GM18861 (cell line): ENCODE measurements at regions not wholly inside any gene's neighbourhood (a gene's known extent, or its start where the extent isn't known, plus 50 kb on each side); places are given as distances from the start of the nearest gene placed in this dataset.
A peak's percentile ranks its signal among the peaks of the same experiment; 100 is the strongest.
"Not testable (repeated sequence)": the region's sequence is repeated elsewhere in the genome, so short reads cannot be mapped to it uniquely, and the experiment has no call there.

Experiments
- ATAC-seq: cut with Tn5 transposase; IDR thresholded peaks from one replicate; pipeline ENCODE4 v1.9.1; 2021; ENCODE audit not compliant: unreplicated experiment

DNA sequence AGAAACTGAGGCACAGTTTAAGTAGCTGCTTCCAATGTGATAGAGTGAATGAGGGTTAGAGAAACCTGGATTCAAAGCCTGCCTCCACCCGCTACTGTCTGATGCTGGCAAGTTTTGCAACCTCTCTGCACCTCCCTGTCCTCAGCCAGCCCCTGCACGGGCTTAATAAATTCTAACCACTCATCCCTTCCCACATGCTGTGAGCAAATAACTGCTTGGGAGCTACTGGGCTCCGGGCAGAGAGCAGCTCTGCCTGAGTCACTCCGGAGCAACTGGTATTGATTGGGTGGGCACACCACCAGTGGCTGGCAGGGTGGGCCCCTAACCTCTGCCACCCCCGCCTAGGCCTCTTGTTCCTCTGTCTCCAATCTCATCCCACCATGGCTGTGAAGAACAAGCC, 104.3 kb upstream of the SYT13 start:
- ATAC-seq = no peak

DNA sequence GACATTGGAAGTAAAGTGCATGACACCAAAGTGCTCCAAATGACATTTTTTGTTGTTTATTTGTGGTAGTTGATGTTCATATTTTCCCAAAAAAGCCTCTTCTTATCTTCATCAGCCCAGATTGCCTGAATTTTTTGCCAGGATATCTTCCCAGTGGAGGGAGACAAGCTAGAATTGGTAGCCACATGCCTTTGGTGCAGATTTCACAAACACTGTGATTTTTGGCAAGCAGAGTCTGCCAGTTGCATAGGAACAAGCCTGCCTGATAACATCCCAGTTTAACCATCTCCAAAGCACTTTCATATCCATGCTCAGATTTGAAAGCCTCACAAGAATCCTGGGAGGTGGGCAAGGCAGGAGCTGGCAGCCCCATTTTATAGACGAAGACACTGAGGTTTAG, 102.3 kb upstream of the SYT13 start:
- no peak for ATAC-seq

DNA sequence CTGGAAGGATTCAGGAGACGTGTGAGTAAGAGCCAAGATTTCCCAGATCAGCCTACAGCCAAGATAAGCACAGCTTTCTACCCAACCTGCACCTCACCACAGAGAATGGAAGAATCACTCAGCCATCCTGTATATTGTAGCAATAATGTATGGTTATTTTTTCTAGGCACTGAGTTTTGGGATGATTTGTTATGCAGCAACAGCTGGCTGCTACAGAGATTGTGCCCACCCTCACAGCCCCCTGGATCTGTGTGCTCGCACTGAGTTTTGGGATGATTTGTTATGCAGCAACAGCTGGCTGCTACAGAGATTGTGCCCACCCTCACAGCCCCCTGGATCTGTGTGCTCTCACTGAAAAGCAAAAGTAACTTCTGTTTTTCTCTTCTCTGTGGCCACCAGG, 101.7 kb upstream of the SYT13 start:
- not testable (repeated sequence) for ATAC-seq

DNA sequence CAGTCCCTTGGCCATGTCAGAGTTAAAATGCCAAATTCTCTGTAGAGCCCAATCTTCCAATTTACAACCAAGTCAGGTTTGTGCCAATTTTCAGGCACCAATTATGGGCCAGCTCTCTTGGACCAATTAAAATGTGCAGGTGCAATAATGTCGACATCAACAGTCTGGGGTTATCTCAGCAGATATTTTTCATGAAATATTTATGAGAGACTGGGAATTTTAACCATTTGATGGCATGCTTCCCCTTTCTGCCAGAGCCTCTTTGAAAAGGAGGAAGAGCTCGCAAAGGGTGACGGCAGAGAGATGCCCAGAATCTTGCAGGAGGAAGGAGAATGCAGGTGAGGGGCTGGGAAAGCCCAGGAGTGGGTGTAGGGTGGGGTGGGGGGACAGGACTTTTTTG, 100.8 kb upstream of the SYT13 start:
- no peak for ATAC-seq

DNA sequence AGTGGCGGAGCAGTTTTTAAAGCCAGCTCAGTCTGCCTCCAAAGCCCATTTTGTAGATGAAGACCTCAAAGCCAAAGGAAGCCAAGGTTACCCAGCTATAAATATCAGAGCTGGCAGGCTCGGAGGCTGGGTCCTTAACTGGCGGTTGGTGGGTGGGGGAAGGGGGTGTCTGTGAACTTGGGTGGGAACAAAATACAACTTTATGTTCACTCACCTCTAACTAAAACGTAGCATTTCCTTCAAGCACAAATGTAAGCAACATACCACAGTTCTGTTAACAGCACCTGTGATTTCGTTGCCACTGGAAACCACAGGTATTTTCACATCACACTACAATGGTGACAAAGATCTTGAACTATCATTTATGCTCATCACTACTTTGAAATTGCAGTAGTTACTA, 99.7 kb upstream of the SYT13 start:
- no peak for ATAC-seq

DNA sequence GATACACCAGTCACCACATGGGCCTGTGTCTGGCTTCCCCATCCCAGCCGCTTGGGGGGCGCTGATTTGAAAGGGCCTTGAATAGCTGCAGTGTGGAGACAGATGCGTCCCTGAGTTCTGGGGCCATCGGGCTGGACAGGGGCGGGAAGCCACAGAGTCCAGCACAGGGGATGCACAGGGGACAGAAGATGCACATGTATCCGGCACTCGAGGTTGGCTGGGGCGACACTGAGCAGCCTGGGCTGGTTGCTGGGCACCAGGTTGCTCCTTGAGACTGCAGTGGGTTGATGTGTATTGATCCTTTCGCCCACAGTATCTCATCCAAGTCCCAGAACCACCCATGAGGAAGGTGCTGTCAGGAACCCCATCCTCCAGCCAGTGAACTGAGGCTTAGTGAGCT, 99.3 kb upstream of the SYT13 start:
- ATAC-seq = no peak

DNA sequence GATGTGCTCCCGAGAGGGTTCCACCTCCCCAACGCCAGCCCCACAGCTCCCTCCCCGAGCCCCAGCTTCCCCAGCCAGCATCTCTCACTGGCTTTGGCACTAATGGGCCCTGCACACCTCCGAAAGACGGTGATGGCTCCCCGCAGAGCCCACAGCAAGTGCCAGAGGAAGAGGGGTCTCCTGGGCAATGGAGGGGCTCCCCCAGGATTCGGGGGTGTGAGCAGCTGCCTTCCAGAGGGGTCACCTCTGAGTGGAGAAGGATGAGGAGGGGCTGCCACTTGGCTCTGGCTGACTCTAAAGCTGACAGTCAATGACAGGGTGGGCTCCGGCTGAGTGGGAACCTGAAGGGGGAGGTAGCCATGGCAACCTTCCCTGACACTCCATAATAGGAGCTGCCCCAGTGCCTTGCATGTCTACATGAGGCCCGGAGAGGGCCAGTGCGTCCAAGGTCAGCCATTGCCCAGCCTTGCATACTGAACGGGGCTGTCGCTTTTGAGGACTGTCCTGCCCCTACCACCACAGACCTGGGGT, 98.6 kb upstream of the SYT13 start:
- no peak for ATAC-seq

DNA sequence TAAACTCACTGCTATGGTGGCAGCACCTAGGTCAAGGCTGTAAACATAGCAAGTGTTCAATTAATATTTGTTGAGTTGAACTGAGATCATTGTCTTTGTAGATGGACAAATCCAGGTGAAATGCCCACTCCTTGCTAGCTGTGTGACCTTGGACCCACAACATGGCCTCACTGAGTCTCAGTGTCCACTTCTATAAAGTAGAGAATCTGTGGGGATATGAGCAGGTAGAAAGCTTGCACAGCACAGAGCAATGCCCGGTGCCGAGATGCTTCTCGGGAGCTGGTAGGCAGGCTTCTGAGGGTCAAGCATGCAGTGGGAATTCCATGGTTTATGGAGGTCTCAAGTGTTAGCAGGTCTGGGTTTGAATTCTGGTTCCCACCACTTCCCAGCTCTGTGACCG, 97.9 kb upstream of the SYT13 start:
- ATAC-seq = no peak

DNA sequence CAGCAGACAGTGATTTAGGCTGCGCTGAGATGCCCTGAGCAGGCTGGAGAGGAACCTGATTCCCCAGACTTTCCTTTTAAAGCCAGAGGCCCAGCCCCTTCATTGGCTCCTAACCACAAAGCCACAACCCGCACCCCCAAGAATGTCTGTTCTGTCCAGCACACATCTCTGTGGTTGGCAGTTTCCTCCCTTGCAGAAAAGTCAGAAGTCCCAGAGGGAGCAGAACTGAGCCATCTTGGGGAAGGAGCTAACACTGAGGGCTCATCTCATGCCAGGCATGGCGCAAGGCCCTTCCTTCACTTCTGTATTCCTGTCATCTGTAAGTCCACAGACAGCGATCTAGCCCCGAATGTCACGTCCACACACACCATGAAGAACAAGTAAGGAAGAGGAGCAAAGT, 97.1 kb upstream of the SYT13 start:
- ATAC-seq = no peak

DNA sequence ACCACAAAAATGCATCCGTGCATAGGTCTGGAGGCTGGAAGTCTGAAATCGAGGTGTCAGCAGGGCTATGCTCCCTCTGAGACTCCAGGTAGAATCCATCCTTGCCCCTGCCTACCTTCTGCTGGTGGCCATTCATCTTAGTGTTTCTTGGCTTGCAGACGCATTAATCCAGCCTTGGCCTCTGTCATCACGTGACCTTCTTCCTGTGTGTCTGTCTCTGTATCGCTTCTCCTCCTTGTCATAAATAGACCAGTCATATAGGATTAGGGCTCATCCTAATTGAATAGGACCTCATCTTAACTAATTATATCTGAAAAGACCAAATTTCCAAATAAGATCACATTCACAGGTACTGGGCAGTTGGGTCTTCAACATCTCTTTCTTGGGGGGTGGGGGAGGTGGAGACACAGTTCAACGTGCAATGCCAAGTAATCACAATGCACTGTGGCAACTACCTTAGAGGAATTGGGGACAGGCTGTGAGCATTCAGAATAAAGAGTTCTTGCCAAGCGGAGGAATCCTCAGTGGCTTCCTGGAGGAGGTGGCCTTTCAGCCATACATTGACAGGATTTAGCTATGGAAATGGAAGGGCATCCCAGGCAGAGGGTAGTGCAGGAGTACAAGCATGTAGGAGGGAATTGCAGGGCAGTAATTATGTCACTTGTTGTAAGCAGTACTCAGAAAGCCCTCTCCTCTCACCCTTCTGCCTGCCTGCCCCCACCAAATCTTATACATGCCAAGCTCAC, 96.2 kb upstream of the SYT13 start:
- no peak for ATAC-seq

DNA sequence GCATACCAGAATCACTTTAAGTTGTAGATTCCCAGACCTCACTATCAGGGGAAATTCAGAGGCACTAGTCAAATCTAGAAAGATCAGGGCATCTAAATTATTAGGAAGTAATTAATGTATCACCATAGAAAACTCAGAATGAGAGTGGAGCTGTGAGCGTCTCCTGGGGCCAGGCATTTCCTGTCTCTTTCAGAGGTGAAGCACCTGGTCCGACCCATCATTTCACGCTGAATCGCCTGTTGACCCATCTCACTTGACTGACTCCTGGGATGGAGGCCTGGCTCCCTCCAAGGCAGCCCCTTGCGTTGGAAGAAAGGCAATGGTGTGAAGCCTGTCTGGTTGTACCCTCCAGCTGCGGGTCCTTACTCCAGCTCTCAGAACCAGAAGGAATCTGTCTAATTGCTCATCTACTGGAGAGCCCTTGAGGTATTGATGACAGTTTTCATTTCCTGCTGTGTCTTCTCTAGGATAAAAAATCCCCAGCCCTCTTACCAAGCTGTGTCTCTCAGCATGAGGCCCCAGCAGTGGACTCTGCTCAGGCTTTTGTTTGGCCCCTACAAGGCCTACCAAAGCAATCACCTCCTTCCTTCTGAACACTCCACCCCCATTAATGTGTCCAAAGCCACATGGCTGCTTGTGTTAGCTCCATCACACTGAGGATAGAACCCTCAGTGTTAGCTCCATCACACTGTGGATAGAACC, 93.2 kb upstream of the SYT13 start:
- ATAC-seq = no peak

DNA sequence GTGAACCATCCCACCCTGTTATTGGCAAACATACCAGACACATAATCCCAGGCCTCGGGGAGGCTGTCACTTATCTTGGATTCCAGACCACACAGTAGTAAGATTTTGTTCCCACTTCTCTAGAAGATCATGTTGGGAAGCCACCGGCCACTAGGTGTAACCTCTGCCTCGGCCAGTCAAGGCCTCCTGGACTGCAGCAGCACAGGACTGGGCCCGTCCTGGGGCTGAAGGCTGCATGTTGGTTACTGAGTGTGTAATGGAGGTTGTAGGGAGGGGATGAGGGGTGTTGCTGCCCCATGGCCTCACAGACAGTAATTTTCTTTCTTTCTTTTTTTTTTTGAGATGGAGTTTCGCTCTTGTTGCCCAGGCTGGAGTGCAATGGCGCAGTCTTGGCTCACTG, 92.4 kb upstream of the SYT13 start:
- ATAC-seq = no peak

DNA sequence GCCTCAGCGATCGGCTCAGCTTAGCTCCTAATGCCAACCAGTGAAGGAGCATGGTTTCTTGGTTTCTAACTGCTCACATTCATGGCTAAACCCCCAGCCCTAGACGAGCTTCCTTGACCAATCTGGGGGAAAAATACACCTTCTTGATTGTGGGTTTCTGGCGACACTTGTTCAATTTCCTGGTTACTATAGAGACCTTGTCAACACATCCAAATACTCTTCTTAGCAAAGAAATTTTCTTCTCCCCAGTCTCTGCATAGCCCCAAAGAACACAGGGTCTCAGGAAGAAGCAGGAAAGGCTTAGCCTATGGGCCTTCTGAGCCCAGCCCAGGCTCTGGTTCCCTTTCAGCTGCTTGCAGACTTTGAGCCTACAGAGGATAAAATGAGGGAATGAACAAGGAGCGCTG, 88.5 kb upstream of the SYT13 start:
- no peak for ATAC-seq

DNA sequence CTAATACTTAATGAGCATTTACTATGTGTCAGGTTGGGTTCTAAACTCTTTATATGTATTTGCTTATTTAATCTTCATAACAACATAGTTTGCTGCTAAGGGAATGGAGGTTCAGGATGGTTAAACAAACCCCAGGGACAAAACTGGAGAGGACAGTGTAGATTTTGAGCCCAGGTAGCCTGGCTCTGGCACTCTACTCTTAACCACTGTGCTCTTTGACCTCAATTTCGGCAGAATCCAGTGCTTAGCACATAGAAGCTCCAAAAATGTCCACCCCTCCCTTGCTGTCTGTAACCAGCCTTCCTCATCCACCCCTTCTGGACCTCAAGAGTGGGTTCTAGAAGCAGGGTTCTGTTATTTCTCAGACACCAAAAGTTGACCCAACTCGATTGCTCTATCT, 88.0 kb upstream of the SYT13 start:
- ATAC-seq = no peak

DNA sequence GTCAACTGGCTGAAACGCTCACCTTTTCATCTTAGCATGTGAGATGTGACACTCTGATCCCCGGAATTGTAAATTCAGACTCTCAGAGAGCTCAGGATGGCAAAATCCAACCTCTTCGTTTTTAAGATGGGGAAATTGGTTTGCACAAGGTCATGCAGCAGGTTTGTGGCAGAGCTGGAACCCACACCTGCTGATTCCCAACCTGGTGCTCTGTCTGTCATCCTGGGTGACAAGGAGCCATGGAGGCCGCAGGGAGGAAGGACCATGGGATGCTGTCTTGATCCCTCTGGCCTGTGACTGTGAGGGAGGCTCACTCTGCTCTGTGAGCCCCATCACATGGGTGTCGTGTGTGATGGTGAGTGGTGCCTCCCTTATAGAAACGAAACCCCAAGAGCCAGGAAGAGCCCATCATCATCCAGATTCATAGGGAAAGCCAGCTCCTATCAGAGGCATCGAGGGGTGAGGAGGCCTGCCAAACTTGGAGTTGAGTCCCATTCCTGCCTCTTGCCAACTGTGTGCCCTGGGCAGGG, 87.4 kb upstream of the SYT13 start:
- ATAC-seq = no peak

DNA sequence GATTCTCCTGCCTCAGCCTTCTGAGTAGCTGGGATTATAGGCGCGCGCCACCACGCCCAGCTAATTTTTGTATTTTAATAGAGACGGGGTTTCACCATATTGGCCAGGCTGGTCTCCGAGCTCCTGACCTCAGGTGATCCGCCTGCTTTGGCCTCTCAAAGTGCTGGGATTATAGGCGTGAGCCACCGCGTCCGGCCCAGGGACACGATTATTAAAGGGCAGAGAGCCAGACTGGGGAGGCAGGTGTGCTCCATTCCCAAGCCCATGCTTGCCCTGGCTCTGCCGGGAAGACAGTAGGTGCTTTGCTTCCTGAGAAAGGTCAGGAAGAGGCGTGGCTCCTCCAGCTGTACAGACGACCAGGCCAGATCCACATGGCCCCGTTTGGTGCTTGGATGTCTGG, 86.3 kb upstream of the SYT13 start:
- ATAC-seq = not testable (repeated sequence)

DNA sequence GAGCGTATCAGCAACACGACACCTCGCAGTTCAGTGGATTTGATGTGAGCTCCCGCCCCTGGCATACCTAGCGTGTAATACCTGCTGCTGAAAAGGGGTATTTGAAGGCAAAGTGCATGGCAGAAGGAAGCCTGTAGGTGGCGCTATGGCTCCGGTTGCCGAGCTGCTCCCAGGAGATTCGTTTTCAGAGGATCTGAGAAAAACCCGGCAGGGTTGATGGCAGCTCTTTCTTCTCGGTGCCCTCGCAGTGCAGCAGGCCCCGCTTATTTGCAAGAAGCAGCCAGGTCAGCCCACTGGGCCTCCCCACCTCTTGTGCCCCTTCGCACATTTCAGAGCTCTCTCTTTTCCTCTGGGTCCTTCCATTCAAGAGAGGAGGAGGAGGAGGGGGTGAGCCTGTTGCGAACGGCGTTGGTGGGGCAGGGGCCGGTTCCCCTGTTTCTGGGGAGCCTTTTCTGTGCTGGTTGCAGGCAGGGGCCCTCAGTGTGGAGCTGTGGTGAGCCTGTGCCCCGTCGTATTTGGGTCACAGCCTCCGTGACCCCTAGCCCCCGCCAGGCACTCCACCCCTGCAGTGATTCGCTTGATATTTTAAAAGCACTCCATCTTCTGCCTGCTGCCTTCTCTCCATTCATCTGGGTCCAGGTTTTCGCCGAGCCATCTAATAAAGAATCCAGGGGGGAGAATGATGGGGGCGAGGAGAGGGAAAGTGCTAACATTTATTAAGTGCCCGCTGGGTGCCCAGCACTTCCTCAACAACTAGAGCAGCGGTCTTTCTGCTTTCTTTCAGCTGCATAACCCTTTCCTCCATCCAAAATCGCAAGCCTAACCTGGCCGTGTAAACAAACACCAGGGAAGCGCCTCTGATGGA, 85.3 kb upstream of the SYT13 start:
- ATAC-seq = peak; percentile 48

DNA sequence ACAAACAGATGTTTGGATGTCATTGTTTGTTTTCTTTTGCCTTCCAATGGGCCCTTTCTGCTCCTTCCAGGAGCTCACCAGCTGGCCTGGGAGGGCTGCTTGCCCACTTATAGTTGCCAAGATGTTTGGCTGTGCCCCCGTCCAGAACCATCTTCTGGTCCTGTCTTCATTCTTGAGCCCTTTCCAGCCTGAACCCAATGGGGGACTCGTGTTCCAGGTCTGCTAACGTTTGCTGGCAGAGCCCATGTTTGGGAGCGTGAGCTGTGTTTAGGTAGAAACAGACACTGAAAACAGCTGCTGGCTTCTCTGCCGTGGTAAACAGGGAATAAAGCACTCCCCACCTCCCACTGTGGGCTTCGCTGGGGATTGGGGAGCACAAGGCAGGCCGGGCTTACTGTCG, 83.2 kb upstream of the SYT13 start:
- ATAC-seq = no peak

DNA sequence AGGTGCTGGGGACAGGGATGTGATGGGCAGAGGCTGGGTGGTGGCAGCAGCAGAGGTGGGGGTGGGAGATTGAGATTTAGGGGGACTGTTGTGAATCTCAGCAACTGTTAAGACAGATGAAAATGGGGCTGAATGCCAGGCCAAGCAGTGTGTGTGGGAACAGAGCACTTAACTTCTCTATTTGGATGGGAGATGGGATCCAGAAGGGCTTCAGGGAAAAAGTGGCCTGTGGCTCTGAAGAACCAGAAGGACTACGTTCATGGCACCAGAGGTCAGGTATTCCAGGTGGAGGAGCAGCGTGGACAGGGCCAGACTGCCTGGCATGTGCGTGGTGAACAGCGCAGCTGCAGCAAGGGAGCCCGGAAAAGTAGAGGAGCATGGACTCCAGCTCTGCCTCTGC, 82.6 kb upstream of the SYT13 start:
- no peak for ATAC-seq

DNA sequence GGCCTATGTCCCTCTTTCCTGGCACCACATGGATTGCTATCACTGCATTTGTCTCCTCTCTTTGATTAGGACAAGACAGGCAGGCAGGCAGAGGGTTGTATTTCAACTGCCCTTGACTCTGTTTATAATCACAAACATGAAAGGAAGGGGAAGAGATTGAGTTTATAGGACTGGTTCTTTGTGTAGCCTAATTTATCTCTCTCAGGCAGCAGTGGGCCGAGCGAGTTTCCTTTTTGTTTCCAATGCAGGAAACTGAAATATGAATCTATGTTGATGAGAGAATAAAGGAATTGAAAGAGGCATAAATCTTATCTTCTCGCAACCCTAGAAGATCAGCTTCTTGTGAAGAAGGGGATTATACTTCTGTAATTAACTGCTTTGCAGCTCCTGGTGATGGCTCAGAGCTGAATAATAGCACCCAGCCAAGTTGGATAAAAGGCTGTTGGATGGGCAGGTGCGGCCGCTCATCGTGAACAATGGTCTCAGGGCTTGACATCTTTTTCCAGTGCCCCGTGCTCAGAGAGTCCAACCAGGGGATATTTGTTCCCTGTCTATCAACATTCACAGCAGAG, 80.6 kb upstream of the SYT13 start:
- no peak for ATAC-seq
